A673 (cell line): ENCODE measurements at regions not wholly inside any gene's neighbourhood (a gene's known extent, or its start where the extent isn't known, plus 50 kb on each side); places are given as distances from the start of the nearest gene placed in this dataset.

Source experiments
- CTCF ChIP-seq: fragments of 300-800, 200-600 bp; sonication (generic); conservative IDR thresholded peaks from 2 replicates; pipeline ENCODE4 v1.5.1; 2017; ENCODE audit warnings: low read depth, mild to moderate bottlenecking, antibody characterized with exemption, low read length, moderate library complexity, mixed read lengths
- EZH2 ChIP-seq: fragments of 200-600 bp; sonication (generic); IDR thresholded peaks from 2 replicates; pipeline ENCODE4 v1.6.1; 2017; ENCODE audit warnings: borderline replicate concordance, low read depth, mild to moderate bottlenecking, mixed read lengths, antibody characterized with exemption, low read length; ENCODE audit not compliant: poor library complexity, severe bottlenecking

- TF ChIP-seq EZH2 (no peak), CTCF (no peak)
Measured at GRCh38 chr4:150002561-150002960, 75.7 kb upstream of the DCLK2 start.
